Stimulated activated CD8-positive, alpha-beta memory T cell treated with anti-CD3 and anti-CD28 coated beads, Interleukin-12 subunit alpha, Interleukin-12 subunit beta, amount 100 ng/mL, for 4 hours (primary cell): ENCODE measurements at regions not wholly inside any gene's neighbourhood (a gene's known extent, or its start where the extent isn't known, plus 50 kb on each side); places are given as distances from the start of the nearest gene placed in this dataset.
"Not testable (repeated sequence)": the region's sequence is repeated elsewhere in the genome, so short reads cannot be mapped to it uniquely, and the experiment has no call there.

Source experiments
- DNase-seq: peaks from one replicate; pipeline ENCODE4 v3.0.0-alpha.2; 2020; ENCODE audit warnings: low read depth

DNA sequence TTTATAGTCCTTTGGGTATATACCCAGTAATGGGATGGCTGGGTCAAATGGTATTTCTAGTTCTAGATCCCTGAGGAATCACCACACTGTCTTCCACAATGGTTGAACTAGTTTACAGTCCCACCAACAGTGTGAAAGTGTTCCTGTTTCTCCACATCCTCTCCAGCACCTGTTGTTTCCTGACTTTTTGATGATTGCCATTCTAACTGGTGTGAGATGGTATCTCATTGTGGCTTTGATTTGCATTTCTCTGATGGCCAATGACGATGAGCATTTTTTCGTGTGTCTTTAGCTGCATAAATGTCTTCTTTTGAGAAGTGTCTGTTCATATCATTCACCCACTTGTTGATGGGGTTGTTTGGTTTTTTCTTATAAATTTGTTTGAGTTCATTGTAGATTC lies 612.5 kb upstream of the SGCD start:
- not testable (repeated sequence) for DNase-seq

DNA sequence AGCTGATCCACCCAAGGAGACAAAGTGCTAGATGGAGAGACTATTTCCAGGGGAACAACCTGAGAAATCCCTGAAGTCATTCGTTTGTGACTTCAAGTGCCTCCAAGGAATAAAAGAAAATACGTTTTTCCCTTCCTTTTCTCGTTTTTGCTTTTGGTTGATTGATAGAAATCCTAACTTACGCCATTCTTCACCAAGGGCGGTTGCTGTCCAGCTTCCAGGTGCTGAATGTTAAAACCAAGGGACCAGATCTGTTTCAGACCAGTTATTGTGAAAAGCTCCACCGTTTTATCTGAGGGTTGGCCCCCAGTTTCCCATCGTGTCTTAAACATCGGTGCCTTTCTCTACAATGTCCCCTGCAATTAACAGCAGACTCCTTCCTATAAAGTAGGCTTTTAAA lies 600.7 kb upstream of the SGCD start:
- no peak for DNase-seq

- DNase-seq, result no peak
Observed at GRCh38 chr5:155727512-155728145, 599.3 kb upstream of the SGCD start.

- no peak for DNase-seq
Observed at GRCh38 chr5:155728146-155728856, 598.7 kb upstream of the SGCD start.

DNA sequence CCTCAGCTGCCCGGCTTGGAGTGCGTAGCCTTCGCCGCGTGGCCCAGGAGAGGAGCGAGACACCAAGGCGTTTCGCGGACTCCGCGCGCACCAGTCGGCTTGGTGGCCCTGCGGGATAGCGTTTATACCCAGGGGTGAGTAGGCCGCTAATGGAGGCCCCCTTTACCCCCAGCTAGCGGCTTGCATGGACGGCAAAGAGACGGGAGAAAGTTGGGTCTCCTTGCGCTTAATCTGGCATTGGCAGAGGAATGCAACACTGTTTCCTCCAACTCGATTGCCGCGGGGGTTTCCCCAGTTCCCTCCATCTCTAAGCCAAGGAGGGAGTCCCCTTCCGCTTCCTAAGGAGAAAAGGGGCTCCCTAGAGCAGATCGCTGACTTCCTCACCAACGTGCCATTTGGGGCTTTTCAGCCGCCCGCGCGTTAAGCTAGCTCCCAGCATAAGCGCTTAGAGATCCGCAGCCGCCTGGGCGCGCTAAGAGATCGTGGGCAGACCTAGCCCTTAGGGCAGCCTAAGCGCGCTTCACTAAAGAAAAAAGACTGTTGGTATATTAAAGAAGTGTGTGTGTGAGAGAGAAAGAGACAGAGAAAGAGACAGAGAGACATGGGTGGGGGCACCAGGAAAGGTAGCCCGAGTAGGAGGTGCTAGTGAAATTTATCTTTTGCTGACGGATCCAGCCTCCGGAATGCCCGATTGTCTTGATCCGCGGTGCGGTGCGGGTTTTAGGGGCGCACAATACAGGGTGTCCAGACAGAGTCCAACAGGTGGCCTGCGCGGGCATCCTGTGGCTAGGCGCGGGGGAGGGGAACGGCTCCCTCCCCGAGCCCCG lies 597.9 kb upstream of the SGCD start:
- DNase-seq, result no peak

GRCh38 chr5:155729684-155730059 lies 597.3 kb upstream of the SGCD start:
- DNase-seq, result no peak

DNA sequence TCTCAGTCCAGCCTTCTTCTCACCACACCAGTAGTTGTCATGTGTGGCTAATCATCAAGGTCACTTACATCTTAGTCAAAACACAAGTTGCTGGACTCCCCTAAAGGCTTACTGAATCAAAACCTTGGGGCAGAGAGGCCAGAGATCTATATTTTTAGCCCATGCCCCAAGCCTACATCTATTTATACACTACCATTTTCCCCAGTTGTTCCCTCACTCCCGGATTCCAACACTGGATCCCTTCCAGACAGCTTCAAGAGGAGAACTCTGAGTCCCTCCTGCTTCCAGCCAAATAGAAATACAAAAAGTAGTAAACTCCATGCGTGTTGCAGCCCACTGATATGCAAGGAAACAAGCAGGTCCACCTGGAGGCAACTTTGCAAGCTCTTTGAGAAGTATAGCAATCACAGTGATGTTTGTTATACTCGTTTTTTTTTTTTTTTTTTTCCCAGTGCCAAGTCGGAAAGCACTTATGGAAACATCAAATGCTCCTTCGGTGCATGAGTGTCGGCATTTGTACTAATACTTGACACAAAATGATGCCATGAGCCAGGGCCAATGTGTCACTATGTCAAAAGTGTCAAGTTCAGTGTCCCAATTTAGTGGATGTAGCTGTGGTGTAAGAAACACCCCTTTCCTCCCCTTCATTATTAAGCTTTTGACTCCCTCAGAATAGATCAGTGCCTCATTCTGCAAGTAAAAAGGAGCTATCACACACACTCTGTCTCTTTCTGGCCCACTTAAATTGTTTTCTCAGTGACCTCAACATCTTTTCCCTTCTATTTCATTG lies 594.2 kb upstream of the SGCD start:
- no peak for DNase-seq

GRCh38 chr5:155733935-155734334 lies 593.0 kb upstream of the SGCD start:
- no peak for DNase-seq

GRCh38 chr5:155735388-155735787 lies 591.6 kb upstream of the SGCD start:
- no peak for DNase-seq

DNA sequence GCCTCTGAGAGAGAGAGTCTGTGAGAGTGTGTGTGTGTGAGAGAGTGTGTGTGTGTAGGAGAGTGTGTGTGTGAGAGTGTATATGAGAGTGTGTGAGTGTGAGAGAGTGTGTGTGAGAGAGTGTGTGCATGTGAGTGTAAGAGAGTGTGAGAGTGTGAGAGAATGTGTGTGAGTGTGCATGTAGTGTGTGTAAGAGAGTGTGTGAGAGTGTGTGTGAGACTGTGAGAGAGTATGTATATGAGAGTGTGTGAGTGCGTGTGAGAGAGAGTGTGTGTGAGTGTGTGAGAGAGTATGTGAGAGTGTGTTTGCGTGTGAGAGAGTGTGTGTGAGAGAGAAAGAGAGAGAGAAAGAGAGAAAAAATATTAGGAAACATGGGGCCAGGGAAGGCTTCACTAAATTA lies 588.3 kb upstream of the SGCD start:
- DNase-seq, result no peak

DNA sequence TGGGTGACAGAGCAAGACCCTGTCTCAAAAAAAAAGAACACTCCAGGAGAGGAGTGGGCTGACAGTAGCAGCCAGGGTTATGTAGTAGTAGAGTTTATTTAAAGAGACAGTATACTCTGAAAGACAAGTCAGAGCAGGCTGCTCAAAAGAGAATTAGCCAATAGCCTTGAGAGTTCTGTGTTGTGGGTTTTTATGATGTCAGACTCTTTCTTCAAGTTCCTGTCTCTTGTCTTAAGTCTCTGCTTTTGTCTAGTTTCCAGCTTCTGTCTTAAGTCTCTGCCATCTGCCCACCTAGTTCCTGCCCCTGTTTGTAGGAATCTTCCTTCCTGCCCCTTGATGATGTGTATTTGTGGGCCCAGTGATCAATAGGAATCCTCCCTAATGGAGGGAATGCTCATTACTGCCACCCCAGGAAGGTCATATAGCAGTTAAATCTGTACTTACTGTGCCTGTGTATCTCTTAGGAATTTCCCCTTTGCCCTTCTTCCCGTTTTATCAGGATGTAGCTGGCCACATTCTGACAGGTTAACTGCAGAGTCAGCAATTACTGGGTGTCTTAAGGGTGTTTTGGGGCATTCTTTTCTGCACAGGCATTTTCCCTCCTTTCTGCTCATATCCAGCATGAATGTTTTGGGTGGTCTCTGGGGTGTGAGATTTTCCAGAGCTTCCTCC lies 580.5 kb upstream of the SGCD start:
- no peak for DNase-seq

- DNase-seq, result no peak
Observed at GRCh38 chr5:155750101-155750500, 576.9 kb upstream of the SGCD start.

- no peak for DNase-seq
Observed at GRCh38 chr5:155750571-155750970, 576.4 kb upstream of the SGCD start.

- no peak for DNase-seq
Observed at GRCh38 chr5:155753943-155754581, 572.9 kb upstream of the SGCD start.

- DNase-seq, result no peak
Observed at GRCh38 chr5:155759252-155759651, 567.7 kb upstream of the SGCD start.

DNA sequence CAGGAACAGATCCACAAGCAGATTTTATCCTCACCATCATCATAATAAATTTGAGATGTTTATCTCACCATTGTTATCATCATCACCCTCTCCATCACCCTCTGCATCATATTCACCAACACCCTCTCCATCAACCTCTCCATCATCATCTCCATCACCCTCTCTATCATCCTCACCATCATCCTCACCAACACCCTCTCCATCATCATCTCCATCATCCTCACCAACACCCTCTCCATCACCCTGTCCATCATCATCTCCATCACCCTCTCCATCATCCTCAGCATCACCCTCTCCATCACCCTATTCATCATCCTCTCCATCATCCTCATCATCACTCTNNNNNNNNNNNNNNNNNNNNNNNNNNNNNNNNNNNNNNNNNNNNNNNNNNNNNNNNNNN lies 567.0 kb upstream of the SGCD start:
- DNase-seq, result no peak

- DNase-seq, result no peak
Observed at GRCh38 chr5:155761502-155761901, 565.5 kb upstream of the SGCD start.

GRCh38 chr5:155765715-155766114 lies 561.2 kb upstream of the SGCD start:
- no peak for DNase-seq

GRCh38 chr5:155767470-155767869 lies 559.5 kb upstream of the SGCD start:
- DNase-seq, result no peak

GRCh38 chr5:155768332-155768731 lies 558.6 kb upstream of the SGCD start:
- no peak for DNase-seq

DNA sequence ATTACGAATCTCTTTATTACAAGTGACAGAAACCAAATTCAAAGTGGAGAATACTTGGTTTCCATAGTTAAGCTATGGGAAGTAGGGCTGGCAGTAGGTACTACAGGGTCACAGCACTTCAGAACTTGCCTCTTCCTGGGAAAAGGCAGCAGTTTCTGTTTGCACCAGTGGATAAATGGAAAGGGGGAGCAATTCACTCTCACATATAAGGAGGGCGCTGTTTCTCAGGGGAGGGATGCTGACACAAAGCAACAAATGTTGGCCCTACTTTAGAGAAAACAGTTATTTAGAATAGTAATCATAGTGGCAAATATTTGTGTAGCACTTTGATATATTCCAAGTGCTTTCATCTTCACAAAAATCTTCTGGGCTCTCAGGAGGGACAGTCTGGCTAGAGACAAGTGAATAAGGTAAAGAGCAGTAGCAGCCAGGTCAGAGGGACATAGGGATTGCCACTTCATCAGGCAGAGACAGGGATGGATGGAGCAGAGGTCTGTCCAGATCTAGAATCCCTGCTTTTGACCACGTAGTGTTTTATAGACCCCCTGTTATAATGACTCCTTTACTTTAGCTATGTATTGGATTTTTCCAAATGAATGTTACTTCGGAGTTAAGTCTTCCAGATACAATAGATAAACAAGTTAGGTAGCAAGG lies 554.8 kb upstream of the SGCD start:
- DNase-seq, result no peak
